GM18517 (cell line): ENCODE measurements at regions not wholly inside any gene's neighbourhood (a gene's known extent, or its start where the extent isn't known, plus 50 kb on each side); places are given as distances from the start of the nearest gene placed in this dataset.
"Not testable (repeated sequence)": the region's sequence is repeated elsewhere in the genome, so short reads cannot be mapped to it uniquely, and the experiment has no call there.

Experiments
- ATAC-seq: cut with Tn5 transposase; IDR thresholded peaks from one replicate; pipeline ENCODE4 v1.9.1; 2021; ENCODE audit warnings: mild to moderate bottlenecking, moderate library complexity; ENCODE audit not compliant: unreplicated experiment

DNA sequence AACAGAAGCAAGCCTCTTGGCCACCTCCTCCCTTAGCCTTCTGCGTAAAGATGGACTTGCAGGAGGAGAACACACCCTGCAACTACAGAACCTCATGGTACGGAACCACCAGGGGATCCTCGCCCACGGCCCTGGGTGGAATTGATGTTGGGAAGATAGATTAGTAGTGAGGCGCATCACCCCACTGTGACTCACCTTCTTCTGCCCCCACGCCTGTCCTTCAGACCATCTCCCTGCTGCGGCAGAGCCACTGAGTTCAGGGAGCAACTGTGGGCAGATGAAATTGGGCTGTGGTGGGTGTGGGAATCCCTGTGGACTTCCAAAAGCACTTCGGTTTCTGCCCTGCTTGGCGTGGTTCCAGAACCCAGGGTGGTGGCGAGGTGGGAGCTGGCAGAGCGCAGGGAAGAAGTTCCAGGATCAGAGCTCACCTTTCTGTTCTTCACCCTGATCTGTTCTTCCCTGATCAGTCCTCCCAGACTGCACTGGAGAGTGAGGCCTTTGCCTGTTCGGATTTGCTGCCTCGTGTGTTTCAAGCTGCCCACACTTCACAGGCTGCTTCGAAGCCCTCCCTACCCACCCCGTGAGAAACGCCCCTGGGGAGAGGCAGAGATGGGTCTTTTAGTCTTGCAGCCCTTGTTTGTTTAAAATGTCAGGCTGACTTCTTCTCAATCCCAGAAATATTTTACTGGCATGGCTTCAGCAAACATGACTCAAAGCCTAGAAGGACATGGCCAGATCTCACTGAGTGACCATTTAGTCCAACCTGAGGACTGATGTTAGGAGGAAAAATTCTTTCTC lies 92.8 kb upstream of the MLN start:
- no peak for ATAC-seq

DNA sequence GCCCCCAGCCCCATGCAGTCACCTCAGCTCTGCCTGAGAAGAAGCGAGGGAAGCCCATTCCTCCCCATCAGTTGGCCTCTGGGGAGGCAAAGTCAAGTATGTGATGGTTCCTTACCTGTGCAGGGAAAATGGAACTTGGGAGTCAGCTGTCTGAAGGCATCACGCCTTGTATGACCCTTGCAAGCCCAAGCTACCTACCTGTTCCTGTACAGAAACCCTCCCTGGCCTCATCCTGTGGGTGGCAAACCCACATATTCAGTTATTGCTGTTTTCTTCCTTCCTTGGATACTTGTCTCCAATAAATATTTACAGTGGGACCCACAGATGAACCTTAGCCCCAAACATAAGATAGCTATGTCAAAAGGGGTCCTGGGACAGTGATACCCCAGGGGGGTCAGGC lies 92.2 kb upstream of the MLN start:
- no peak for ATAC-seq

DNA sequence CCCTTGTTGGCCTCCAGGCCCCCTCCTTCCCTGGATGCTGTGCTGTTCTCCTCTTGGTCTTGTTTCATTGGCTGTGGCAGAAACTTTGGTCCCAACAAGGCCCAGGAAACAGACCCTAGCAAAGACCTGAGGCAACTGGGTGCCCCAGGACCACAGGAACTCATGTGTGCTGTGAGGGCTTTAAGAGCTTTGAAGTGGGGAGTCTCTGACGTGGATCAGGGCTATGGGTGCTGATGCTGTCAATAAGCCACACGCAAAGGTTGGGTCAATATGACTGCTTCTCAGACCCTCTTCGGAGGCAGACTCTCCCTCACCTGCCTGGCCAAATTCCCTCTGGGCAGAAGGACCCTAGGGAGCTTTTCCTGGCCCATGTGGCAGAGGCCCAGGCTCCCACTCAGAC lies 91.5 kb upstream of the MLN start:
- no peak for ATAC-seq

DNA sequence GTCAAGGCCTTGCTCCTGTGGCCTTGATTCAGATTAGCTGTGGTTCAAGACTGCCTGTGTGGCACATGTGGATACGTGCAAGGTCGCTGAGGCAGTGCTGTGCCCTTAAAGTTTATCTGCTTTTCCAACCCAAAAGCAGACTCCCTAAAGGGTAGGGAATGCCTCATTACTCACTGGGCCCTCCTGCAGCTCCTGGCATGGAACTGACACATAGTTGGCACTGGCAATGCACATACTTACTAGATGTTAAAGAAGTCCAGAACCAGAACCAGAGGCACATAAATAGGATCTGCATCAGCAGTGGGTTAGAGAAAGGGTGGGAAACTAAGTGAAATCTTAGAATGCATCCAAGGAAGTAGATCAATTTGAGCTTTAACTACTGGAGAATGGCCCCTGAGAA lies 90.6 kb upstream of the MLN start:
- ATAC-seq: no peak

DNA sequence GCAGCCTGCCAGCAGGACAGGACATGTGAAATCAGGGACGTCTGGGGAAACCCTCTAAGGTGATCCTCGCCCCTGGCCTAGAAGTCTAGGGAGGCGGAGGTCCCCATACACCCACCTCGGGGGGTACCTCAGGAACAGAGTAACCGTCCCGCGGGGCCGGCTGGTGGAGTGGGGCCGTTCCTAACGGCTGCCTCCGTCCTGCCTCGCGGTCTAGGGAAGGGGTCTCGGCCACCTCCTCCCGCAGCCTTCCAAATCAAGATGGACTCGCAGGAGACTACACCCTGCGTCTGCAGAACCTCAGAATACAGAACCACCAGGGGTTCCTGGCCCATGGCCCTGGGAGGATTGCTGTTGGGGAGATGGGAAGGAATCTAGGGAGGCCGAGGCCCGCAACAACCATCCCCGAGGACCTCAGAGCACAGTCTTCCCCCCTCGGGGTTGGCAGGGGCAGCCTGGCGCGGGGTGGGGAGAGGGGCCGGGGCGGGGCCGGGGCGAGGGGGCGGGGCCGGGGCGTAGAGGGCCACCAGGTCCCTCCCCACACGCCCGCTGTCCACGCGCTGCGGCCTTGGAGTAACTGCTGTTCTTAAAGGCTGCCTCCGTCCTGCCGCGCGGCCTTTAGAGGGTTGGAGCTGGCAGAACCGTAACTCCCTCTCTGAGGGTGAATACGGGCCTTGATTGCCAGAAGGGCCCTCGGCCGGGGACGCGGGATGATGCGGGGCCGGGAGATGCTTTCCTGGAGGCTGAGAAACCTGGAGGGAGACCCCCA lies 89.0 kb upstream of the MLN start:
- ATAC-seq: no peak

DNA sequence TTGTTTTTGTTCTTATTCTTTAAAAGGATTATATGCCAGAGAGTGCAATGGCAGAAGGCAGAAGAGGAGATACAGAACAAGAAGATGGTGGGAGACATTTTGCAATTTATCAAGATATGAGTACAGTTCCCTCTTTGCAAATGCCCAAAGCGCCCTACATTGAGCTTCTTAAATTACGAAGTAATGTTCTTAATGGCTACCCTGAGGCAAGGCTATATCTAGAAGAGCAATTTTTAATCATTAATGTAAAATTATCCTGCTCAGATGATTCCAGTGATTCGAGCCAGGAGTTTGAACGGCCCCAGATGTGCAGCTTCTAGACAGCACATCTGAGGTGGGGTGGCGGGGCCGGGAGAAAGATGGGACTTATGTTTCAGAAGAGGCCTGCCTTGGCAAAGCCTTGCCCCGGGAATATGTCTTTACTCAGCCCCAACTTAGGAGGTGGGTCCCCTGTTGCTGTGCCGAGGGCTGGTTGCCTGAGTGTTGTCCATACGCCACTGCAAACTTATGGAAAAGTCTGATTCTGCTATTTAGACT lies 84.9 kb upstream of the MLN start:
- no peak for ATAC-seq

DNA sequence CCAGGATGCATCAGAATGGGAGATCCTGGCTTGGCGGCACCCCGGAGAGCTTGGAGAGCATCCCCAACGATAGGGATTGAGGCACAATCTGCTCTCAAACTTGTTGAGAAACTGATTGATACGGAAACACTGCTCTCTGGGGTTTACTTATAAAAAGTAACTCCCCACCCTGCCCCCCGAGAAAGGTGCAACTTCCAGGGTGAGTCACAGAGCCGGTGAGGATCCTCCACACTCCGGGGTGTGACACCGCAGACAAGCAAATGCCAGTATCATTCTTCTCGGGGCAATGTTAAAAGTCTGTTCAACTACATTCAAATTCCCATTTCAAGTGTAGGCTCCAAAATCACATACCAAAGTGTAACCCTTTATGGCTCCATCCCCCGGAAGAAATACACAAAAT lies 84.4 kb upstream of the MLN start:
- no peak for ATAC-seq

DNA sequence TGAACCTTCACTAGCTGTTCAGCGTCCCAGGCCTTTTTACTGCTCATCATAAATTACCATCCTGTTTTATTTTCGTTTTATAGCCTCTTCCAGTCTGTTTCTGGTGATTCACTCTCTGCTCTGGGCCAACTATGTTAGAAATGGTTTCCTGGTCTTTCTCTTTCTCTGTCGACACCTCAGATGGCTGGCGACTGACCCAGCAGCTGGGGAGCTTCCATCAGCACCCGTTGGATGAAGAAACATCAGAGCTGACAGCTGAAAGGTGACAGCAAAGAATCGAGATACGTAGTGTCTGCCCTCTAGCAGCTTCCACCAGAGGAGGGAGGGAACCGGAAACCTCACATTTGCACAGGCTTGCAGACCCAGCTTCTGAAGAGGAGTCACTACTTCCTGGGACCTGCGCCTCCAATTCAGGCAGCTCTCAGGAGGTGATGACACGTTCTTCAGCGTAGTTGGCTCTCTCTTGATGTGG lies 82.9 kb upstream of the MLN start:
- no peak for ATAC-seq

DNA sequence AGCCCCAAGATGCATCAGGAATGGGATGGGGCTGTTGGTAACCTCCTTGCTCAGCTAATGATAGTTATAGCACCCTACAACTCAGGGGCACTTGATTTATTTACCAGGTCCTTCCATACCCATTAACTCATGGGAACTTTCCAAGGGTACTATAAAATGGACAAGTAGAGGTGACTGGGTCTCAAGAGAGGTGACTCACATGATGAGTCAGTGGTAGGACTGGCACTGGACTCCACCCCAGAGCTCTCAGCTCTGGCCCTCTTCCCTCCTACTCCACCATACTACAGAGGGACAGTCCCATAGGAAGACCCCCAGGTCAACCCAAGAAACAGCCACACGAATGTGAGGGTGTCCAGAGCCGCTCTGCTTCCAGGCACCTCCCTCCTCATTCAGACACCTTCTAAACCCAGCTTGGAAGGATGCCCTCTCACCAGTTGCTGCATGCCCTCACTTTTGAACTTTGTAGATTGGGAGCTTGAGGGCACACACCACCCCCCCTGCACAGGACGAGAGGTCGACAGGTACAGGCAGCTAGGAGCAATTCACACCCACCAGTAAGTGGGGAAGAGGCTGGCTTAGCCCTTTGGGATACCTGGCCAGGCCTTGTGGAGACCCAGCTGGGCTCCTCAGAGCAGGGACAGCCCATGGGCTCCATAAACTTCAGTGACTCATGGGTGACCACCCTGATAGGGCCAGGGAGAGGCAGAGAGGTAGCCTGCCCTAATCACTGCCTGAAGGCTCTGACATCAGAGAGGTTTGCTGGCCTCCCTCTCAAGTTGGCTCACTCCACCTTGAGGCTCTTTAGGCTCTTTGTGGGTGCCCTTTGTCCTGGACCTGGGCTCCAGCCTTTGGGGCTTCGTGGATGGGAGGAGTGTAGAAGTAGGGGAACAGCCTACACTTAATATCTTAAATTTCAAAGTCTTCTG lies 81.6 kb upstream of the MLN start:
- no peak for ATAC-seq

DNA sequence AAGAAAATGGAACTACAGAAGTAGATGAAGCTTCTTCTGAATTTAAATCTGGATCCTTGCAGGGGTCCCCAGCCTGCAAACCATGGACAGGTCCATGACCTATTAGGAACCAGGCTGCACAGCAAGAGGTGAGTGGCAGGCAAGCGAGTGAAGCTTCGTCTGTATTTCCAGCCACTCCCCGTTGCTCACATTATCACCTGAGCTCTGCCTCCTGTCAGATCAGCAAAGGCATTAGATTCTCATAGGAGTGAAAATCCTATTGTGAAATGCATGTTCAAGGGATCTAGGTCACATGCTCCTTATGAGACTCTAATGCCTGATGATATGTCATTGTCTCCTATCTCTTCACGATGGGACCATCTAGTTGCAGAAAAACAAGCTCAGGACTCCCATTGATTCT lies 79.8 kb upstream of the MLN start:
- not testable (repeated sequence) for ATAC-seq

DNA sequence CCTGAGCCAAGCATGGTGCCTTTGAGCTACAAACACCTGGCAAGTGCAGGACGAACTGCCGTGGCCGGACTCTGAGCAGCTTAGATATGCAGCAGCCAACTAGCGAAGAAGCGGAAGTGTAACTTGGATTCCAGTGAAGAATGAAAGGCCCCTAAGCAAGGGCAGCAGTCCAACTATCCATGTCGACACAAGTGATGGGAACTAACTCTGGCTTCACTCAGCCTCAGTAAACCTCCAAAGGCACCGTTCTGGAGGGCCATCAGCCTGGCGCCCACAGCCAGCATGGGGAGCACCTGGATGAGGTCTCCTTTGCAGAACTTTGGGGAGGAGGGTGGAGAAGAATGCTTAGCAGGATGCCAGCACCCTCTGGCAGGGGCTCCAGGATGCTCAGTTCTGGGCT lies 78.4 kb upstream of the MLN start:
- ATAC-seq: no peak

DNA sequence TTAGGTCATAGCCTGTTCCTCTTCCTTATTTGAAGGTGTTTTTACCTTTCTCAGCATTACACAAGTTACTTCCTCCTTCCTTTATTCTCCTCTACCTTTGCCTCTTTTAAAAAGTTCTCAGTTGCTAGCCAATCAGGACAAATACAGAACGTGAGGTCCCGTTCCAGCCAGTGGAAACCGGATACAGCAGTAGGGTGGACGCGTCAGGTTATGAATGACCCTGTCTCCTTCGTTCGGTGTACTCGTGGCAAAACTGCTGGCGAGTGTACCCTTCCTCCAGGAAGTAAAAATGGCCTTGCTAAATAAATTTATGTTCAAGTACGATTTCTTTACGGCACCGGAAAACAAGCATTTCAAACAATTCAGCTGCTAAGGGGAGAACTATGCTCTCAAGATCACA lies 77.0 kb upstream of the MLN start:
- no peak for ATAC-seq

DNA sequence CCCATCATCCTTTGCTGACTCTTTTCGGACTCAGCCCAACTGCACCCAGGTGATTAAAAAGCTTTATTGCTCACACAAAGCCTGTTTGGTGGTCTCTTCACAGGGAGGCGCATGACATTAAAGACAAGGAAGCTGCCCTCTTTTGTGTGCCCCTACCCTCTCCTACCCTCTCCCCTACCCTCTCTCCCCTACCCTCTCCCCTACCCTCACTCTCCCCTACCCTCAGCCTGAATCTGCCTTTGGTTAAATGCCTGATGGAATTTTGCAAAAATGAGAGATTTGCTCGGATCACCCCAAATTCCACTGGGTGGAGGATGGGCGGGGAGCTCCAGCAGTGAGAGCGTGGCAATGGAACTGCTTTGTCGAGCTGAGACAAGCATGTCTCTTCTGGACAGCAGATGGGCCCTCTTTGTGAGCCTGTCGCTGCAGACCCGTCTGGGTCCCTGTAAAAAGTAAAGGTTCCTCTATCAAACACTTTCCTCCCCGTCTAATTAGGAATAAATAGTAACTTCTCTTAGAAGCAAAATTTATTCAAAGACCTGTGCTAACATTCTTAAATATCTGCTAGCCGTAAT lies 76.4 kb upstream of the MLN start:
- no peak for ATAC-seq

DNA sequence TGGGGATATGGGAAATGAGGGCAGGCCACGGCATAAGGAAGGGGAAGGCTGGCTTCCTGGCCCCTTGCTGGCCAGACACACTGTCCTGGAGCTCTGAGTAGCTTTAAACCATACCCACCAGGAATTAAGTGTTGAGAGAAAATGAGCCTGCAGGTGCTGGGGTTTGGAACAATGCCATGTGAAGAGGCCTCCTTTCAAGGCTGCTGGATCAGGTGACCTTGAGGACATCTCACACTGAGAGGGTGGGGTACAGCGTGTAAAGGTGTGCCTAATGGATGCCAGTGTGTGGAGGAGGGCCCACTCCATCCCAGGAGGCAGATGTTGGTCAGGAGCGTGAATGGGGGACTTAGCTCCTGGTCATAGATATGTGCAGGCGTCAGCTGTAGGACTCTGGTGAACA lies 74.8 kb upstream of the MLN start:
- ATAC-seq: no peak

DNA sequence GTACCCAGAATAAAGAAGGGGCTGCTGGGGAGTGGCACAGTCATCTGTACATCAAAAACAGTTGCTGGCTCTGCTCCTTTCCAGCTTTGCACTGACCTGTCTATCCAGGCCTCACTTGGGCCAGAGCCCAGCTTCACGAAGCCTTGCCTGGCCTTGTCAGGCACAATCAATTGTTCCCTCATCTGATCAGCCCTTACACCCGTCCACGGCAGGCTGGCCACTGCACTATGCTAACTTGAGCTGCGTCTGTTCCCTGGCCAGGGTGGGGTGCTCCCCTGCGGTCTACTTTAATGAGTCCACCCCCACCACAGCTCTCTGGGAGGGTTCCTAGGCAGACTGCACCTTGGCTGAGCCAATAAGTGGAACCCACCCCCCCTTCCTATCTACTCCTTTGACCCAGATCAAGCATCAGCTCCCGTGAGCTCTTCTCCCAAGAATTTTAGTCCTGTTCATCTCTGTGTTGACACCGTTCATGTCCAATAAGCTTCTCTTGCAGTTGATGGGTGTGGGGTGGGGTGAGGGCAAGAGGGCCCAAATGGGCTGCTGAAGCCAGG lies 74.3 kb upstream of the MLN start:
- ATAC-seq: no peak

DNA sequence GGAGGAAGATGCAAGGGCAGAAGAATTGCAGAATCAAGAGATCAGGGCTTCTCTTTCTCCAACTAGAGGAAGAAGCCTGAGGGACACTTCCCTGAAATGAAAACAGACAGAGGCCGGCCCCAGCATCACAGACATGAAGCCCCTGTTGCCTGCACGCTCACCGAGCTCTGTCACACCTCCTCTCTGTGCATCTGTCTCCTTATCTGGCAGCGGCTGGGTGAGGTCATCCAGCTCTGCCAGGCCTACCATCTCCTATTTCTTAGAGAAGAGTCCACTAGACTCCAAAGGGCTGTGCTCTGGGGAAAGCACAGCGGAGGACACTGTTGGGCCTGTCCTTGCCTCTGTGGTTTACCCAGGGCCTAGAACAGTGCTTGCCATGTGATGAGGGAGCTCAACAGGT lies 71.9 kb upstream of the MLN start:
- ATAC-seq: no peak

DNA sequence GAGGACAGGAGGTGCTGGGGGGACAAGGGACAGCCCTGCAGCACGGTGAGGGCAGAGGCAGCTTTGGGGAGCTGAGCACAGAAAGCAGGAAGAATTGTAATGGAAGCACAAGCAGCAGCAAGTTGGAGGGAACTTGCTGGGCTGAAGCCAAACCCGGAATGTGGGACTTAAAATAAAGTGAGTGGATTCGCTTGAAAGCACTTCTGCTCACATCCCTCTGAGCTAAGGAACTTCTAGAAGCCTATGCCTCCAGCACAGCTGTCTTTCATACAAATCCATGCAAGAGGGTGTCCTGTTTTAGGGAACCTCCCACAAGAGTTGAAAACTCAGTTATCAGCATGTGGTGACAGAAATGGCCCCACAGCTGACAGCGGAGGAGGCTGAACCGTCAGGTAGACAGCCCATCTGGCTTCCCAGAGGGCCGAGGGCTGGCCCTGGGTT lies 71.4 kb upstream of the MLN start:
- ATAC-seq: no peak

DNA sequence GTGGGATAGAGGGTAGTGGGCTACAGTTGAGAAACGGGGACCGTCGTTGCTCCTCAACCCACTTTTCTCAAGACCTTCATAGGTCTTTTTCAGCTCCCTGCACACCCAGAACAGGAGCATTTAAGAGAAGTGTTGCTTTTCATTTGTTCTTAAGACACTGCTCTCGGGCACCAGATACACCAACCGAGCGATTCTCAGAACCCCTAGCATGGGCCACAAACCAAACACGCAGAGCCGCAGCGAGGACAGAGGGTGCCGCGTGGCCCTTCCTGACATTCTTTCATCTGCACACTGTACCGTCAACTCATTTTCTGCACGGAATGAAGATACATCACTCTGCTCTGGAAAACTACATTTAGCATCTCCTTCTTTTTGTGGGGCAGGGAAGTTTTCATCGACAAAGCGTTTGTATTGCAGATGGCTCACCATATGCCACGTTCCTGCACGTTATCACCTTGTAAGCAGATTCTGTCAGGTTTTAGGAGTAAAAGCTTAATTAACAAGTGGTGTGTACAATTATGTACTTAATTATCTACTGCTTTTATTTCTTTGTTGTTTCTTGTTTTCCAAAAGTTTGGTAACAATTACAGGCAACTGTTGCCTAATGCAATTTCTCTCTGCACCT lies 70.4 kb upstream of the MLN start:
- no peak for ATAC-seq

DNA sequence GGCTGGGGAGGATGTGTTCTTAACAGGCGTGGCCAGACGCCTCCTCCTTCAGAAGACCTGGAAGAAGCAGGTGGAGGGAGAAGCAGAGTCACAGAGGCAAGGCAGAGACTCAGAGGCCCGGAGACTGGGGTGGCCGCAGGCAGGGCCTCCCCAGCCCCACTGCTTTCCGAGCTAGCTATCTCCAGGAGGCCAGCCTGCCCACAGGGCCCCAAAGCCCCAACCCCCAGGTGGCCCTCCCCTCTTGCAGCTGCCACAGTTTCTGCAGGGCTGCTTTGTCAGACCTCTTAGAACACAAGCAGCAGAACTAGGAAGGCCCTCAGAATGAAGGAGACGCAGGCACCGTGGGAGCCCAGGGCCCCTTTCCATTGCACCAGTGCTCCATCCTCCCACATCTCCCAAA lies 69.0 kb upstream of the MLN start:
- ATAC-seq: no peak
